Stimulated activated CD8-positive, alpha-beta memory T cell treated with anti-CD3 and anti-CD28 coated beads, Interleukin-4, amount 100 ng/mL, for 1 hour (primary cell): ENCODE measurements at regions not wholly inside any gene's neighbourhood (a gene's known extent, or its start where the extent isn't known, plus 50 kb on each side); places are given as distances from the start of the nearest gene placed in this dataset.
"Not testable (repeated sequence)": the region's sequence is repeated elsewhere in the genome, so short reads cannot be mapped to it uniquely, and the experiment has no call there.

ENCODE experiments used
- DNase-seq, 2 donors: peaks; one replicate each; pipeline ENCODE4 v3.0.0-alpha.2; 2020; ENCODE audit warnings: low read depth in 2 of 2, low spot score in 1 of 2

DNA sequence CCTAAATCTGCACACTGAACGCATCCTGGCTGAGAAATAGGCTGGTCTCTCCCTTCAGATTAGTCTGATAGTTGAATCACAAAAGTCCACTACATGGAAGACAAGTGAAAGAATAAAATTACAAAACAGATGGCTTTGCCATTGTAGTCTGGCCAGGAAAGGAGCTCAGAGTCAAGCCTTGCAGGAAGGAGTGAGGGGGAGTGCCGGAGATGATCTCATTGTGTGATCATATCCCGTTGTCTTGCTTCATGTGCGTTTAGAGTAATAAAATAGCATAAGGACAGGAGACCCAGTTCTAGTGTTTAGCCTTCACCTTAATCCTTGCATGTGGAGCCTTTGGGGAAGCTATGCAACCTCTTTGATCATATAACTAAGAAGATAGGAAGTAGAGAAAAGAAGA is 666.7 kb upstream of the RAG2 start:
- DNase-seq: no peak

DNA sequence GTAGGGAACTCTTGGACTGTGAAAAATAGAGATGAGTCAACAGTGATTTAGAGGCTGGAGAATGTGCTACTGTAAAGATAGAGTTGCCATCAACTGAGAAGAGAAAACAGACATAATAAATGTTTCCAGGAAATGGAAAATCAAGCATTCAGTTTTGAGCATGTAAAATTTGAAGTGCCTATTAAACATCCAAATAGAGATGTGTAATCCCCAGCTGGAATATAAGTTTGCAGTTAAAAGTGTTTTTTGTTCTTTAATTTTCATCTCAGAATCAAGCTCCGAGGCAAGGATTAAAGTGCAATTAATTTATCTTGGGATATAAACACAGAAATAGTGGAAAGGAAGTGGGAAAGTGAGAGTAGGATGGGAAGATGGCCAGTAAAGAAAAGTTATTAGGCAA is 666.0 kb upstream of the RAG2 start:
- no peak for DNase-seq

DNA sequence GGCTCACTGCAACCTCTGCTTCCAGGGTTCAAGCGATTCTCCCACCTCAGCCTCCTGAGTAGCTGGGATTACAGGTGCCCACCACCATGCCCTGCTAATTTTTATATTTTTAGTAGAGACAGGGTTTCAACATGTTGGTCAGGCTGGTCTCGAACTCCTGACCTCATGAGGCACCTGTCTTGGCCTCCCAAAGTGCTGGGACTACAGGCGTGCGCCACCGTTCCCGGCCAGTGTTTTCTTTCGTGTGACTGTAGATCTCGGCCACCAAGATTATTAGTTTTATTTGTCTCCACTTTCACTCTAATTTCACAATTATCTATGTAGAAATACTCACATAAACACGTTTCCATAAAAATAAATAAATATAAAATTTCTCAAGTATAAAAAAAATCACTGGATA is 665.4 kb upstream of the RAG2 start:
- not testable (repeated sequence) for DNase-seq

DNA sequence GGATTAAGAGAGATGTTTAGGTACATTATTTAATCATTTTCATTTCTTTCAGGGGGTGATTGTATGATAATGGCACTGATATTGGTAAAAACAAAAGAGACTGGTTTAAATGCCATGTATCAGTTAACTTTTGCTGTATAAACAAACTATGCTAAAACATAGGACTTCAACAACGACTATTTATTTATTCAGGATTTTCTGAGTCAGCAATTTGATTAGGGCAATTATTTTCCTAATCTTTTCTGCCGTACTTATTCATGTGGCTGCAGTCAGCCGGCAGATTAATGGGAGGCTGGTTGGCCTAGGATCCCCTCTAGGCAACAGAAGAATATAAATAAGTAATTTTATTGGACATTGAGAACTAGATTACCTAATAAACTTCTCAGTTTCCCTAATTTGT is 661.7 kb upstream of the RAG2 start:
- DNase-seq: no peak

DNA sequence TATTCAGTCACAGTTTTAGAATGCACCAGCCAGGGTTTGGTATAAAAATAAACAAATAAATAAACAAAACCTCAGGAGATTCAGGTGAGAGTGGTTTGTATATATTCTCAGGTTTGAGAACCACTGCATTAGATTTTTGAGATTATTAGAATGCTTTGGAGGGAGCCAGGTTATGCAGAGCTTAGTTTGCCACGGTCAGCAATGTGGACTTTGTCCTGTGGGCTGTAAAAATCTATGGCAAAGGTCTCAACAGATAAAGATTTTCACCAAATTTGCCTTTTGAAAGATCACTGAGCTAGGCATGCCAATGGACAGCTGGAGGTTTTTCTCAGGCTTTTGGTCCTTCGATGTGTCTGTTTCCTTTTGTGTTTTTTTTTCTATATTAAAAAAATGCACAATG is 650.1 kb upstream of the RAG2 start:
- DNase-seq: no peak

DNA sequence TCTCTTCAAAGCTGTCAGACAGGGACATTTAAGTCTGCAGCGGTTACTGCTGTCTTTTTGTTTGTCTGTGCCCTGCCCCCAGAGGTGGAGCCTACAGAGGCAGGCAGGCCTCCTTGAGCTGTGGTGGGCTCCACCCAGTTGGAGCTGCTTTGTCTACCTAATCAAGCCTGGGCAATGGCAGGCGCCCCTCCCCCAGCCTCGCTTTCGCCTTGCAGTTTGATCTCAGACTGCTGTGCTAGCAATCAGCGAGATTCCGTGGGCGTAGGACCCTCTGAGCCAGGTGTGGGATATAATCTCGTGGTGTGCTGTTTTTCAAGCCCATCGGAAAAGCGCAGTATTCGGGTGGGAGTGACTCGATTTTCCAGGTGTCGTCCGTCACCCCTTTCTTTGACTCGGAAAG is 648.1 kb upstream of the RAG2 start:
- not testable (repeated sequence) for DNase-seq

DNA sequence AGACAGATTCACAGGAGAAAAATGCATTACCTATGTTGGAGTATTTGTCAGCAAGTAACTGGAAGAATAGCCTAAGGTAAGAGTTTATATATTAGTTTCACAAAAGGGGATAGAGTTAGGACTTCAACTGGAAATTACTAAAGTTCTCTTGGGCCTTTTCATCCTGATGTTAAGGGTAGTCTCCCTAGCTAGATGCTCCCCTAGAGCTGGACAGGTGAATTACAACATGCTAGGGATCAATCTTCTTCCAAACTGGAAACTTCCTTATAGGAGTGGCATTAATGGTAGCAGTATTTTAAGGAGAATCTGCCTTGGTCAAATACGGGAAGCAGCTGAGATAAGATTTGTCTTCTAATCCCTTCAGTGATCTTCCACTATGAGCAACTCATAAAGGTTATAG is 632.8 kb upstream of the RAG2 start:
- DNase-seq: no peak

DNA sequence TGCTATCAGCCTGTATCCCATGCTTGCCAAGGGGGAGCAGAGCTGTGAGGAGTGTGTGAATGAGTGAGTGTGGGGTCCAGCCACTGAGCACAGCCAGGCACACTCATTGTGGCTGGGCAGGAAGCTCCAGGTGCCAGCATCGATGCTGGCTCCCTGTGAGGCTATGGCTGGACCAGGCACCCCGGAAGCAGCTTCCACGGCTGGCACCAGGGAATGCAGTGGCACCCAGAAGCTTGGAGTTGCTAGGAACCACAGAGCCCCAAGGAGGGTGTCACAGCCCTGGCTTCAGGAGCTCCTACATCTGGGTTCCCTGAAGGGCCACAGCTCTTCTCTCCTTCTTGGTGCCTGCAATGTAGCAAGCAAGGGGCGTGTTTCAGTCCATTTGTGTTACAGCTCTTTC is 625.9 kb upstream of the RAG2 start:
- no peak for DNase-seq

DNA sequence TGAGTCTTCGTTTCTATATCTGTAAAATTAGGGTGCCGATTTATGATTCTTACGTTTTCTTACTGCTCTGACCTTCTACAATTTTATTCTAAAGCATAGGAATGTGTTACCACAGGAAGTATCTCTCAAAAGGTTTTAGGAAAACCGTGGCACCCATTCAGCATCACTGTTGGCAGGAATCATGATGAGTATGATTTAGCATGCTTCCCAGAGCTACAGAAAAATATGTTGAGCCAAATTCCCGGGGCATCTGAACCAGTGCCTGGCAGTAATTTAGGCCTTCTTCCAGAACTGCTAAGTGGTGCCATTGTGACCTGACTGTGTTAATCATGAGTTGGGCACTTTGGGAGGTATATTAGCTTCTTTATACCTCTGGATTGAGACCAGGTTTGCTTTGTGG is 605.0 kb upstream of the RAG2 start:
- DNase-seq: no peak

DNA sequence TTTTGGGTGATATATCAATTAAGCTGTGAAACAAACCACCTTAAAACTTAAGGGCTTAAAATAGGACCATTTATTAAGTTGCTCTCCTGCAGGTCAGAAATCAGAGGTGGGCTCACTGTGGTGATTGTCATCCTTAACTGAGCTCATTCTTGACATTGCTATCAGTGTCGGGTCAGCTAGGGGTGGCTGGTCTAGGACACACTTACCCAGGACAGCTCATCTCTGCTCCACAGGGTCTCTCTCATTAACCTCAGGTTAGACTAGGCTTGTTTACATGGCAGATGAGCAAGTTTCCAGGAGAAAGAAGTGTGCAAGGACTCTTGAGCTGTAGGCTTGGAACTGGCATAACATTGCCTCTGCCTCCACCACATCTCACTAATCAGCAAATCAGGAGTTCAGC is 601.0 kb upstream of the RAG2 start:
- DNase-seq: no peak

DNA sequence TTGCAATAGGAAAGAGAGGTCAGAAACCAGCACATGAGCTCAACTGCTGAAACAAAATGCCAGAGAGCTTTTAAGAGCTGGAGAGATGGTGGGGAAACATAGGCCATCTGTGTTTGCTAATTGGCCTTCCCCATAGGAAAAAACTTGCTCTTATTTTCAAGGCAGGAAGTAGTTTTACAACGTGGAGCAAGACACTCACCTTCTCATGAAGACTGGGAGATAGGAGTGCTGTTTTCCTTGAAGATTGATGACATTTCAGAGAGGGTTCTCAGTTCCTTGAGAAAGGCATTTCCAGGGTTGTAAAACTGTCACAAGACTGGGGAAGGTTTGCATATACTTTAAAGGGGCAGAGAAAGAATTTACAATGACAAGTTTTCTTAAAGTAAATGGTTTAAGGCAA is 586.3 kb upstream of the RAG2 start:
- DNase-seq: no peak

DNA sequence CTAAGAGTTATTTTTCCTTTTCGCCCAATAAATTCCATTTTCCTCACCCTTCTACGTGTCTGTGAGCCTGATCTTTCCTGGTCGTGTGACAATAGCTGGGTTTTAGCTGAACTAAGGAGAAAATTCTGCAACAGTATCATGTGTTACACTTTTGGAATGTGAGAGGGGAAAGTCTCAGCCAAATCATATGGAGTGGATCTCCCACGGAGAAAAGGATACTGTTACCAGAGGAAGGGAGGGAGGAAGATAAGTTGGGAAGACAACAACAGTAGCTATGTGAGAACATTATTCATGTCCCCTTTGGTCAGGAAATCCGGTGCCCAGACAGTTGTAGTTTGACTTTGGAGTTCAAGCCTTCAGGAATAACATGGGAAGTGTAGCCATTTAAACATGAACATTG is 584.0 kb upstream of the RAG2 start:
- no peak for DNase-seq

DNA sequence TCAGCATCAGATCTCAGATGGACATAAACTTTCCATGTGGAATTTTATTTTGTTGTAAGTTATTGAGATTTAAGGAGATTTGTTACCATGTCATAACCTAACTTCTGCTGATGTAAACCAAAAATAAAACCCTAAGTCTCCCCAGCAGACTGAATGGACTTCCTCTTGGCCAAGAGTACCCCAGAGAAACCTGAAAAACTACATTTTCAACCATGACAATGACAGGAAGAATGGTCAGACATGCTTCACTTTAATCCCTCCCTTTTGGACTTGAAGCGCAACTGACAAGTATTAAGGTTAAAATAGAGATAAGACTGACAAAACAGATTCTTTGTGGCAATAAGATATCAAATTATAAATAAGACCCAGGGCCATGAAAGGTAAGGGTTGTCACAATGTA is 579.7 kb upstream of the RAG2 start:
- no peak for DNase-seq

DNA sequence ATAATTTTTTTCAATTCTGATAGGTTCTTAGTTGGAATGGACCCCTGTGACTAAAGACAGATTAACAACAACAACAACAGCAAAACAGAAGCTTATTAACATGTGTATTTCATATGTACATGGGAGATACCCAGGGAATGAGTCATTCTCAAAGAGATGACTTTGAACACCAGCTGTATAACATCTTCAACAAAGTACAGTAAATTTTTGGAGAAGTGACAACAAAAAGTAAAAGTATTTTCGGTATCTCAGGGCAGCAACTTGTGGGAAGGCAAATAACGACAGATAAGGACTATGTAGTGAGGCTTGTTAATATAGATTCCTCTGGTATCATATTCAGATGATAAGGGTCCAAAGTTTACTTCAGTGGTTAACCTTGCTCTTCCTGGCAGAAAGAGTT is 573.4 kb upstream of the RAG2 start:
- DNase-seq: no peak

DNA sequence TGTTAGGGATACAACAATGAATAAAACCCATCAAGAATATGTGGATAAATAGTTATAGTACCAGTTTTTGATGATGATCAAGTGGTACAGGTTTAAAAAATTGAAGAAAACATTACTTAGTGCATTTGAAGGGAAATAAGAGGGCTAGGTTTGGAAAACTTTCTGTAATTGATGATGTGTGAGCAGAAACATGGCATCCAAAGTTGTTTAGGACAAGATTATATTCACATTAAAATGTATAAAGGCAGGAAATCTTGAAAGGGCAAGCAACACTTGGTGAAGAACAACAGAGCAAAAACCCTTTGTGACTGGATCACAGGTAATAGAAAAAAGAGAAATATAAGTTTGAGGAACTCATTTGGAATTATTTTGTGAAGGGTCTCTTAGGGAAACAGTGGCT is 572.3 kb upstream of the RAG2 start:
- no peak for DNase-seq

DNA sequence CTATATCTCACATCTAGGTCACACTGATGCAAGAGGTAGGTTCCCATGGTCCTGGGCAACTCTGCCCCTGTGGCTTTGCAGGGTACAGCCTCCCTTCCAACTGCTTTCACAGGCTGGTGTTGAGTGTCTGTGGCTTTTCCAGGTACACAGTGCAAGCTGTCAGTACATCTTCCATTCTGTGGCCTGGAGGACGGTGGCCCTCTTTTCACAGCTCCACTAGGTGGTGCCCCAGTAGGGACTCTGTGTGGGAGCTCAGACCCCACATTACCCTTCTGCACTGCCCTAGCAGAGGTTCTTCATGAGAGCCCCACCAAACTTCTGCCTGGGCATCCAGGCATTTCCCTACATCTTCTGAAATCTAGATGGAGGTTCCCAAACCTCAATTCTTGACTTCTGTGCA is 547.4 kb upstream of the RAG2 start:
- DNase-seq: not testable (repeated sequence)

DNA sequence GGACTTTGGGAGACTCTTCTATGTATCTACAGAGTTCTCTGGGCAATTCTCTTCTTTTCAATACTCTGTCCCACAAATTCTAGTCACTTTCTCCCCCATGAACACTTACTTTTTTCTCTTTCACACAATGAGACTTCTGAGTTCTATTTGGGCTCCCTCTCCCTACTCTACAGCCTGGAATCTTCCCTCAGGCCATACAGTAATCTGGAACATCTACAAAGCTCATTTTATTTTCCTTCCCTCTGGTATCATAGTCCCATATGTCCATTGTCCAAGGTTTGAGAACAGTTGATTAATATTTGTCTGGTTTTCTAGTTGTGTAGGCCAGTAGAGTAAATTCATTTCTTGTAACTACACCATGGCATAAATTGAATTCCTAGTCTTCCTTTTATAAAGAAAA is 544.6 kb upstream of the RAG2 start:
- no peak for DNase-seq

DNA sequence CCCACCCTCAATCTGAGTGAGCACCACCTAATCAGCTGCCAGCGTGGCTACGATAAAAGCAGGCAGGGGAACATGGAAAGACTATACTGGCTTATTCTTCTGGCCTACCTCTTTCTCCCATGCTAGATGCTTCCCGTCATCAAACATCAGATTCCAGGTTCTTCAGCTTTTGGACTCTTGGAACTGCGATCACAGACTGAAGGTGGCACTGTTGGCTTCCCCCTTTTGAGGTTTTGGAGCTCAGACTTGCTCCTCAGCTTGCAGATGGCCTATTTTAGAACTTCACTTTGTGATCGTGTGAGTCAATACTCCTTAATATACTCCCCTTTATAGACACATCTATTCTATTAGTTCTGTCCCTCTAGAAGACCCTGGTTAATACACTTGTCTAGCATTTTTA is 543.7 kb upstream of the RAG2 start:
- no peak for DNase-seq

DNA sequence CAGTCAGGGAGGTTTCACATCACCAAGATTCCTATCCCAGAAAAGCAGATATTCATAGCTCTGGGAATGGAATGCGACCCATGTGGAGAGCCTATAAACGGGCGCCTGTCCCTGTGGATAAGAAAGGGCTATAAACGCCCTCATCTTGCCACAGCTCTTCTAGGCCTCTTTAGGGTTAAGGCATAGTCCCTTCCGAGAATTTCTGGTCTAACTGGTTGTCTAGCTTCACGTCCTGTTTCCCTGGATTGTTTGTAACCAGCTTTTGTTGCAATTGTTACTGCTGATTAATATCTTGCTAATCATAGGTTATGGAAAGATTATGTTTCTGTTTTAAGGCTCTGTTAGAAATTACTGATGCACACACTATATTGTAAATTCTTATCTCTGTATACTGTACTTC is 537.6 kb upstream of the RAG2 start:
- not testable (repeated sequence) for DNase-seq

DNA sequence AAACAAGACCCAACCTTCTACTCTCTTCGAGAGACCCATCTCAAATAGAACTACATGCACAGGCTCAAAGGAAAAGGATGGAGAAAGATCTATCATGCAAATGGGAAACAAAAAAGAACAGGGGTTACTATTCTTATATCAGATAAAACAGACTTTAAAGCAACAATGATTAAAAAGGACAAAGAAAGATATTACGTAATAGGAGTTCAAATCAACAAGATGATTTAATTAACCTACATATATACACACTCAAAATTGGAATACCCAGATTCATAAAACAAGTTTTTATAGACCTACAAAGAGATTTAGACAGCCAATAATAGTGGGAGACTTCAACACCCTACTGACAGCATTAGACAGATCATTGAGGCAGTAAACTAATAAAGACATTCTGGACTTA is 536.6 kb upstream of the RAG2 start:
- no peak for DNase-seq

DNA sequence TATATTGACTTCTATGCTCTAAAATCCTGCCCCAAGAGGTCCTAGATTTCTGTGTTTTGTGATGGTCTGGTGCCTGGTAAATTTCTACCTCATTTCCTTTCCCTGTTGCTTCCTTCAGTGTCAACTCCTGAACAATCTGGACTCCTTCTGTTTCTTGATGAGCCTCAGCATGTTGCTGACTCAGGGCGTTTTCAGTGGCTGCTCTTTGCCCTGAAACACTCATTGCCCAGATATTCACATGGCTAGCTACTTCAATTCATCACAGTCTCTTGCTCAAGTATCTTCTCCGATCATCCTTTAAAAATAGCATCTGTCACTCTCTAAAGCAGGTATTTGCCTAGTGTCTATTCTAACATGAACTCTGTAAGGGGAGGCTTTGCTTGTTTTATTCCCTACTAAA is 526.3 kb upstream of the RAG2 start:
- DNase-seq: no peak

DNA sequence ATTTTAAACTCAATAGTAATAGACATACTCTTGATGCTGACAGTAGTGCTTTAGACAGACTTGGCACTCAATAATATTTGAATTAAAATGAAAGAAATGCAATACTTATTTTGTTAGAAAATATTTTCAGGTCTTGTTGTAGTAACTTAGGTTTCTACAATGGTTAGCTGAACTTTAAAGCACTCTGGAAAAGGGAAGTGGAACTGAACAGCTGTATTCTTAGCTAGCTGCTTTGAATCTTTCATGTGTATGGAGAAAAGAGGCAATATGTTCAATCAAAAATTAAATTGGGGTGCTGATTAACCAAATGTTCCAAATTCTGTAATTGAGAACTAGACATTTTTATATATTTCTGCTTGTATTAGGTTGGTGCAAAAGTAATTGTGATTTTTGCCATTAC is 517.9 kb upstream of the RAG2 start:
- no peak for DNase-seq

DNA sequence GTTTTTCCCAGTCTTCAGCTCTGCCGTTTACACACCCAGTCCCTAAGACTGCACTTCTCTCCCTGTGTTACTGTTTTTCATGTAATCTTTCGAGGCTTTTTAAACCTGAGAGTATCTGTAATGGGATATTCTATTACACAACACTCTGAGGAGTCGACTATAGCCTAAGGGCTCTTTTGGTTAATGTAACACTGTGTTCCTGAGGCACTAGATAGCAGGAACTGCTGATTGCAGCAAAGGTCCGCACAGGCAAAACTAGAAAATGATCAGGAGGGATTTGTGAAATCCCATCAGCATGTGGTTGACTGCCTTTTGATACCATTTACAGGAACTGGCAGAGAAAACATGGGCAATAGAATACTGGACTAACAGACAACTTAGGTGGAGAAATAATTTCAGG is 512.3 kb upstream of the RAG2 start:
- DNase-seq: no peak

DNA sequence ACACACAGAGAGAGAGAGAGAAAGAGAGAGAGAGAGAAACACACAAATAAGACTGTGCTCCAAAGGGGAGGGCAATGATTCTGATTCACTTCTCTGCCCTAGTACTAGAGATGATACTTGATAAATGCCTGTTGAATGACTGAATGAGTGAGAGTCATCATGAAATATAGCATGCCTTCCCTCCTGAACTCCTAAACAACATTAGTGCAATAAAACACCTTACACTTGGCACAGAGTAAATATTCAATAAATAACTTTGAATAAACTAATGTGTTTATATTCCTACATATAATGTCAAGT is 511.2 kb upstream of the RAG2 start:
- DNase-seq: no peak
